ENCODE measurements at regions not wholly inside any gene's neighbourhood (a gene's known extent, or its start where the extent isn't known, plus 50 kb on each side); places are given as distances from the start of the nearest gene placed in this dataset.
"Not testable (repeated sequence)": the region's sequence is repeated elsewhere in the genome, so short reads cannot be mapped to it uniquely, and the experiment has no call there.

- not testable (repeated sequence) for TF ChIP-seq CTCF (conservative IDR thresholded peaks at IDR 0.05; ENCODE audit: low read depth, low read length); SMC3 (IDR thresholded peaks at IDR 0.05; ENCODE audit: low read depth, low read length); MAFK (IDR thresholded peaks at IDR 0.05; ENCODE audit: low read depth, low read length); RFX5 (IDR thresholded peaks at IDR 0.05; ENCODE audit: low read depth, low read length); POLR2A (IDR thresholded peaks at IDR 0.05; ENCODE audit: low read depth, low read length)
These were observed 70.7 kb downstream of the CCDC201 start for GRCh38 chr7:45802214-45802613.
